NCI-H187 treated with DMSO at 0.1 percent for 48 hours (cell line): ENCODE measurements at regions not wholly inside any gene's neighbourhood (a gene's known extent, or its start where the extent isn't known, plus 50 kb on each side); places are given as distances from the start of the nearest gene placed in this dataset.

Source experiments
- DNase-seq: peaks from one replicate; lab custom pipeline; 2025; lab: John Stamatoyannopoulos, UW

- DNase-seq, result no peak
Observed at GRCh38 chr9:91098203-91098850, 263.4 kb downstream of the AUH start.

- DNase-seq, result no peak
Observed at GRCh38 chr9:91099436-91099835, 262.3 kb downstream of the AUH start.

- DNase-seq, result no peak
Observed at GRCh38 chr9:91100878-91101450, 260.8 kb downstream of the AUH start.

- no peak for DNase-seq
Observed at GRCh38 chr9:91101611-91102168, 260.0 kb downstream of the AUH start.

- no peak for DNase-seq
Observed at GRCh38 chr9:91102269-91102668, 259.4 kb downstream of the AUH start.

- DNase-seq, result no peak
Observed at GRCh38 chr9:91103931-91104330, 257.8 kb downstream of the AUH start.

- DNase-seq, result no peak
Observed at GRCh38 chr9:91106415-91107081, 255.2 kb downstream of the AUH start.

- DNase-seq, result no peak
Observed at GRCh38 chr9:91111226-91111625, 250.5 kb downstream of the AUH start.

GRCh38 chr9:91111876-91112275 lies 249.8 kb downstream of the AUH start:
- no peak for DNase-seq

GRCh38 chr9:91113016-91113415 lies 248.7 kb downstream of the AUH start:
- DNase-seq, result no peak

- DNase-seq, result no peak
Observed at GRCh38 chr9:91114450-91114849, 247.3 kb downstream of the AUH start.

- DNase-seq, result no peak
Observed at GRCh38 chr9:91116211-91116610, 245.5 kb downstream of the AUH start.

- no peak for DNase-seq
Observed at GRCh38 chr9:91116711-91117110, 245.0 kb downstream of the AUH start.

GRCh38 chr9:91117474-91117891 lies 244.2 kb downstream of the AUH start:
- DNase-seq, result no peak

- DNase-seq, result peak; percentile 89
Observed at GRCh38 chr9:91117959-91118703, 243.6 kb downstream of the AUH start.

- DNase-seq, result no peak
Observed at GRCh38 chr9:91118704-91119025, 243.1 kb downstream of the AUH start.

GRCh38 chr9:91119142-91119541 lies 242.6 kb downstream of the AUH start:
- no peak for DNase-seq

- DNase-seq, result no peak
Observed at GRCh38 chr9:91119679-91120078, 242.0 kb downstream of the AUH start.

- DNase-seq, result no peak
Observed at GRCh38 chr9:91120200-91120599, 241.5 kb downstream of the AUH start.

GRCh38 chr9:91122755-91123154 lies 239.0 kb downstream of the AUH start:
- DNase-seq, result no peak

- DNase-seq, result no peak
Observed at GRCh38 chr9:91126761-91127445, 234.8 kb downstream of the AUH start.

- no peak for DNase-seq
Observed at GRCh38 chr9:91127653-91128052, 234.1 kb downstream of the AUH start.
